ENCODE measurements at regions not wholly inside any gene's neighbourhood (a gene's known extent, or its start where the extent isn't known, plus 50 kb on each side); places are given as distances from the start of the nearest gene placed in this dataset.

GRCh38 chr9:27722866-27723265 is 149.6 kb upstream of the C9orf72 start:
- TF ChIP-seq CTCF (IDR thresholded peaks at IDR 0.05) (no peak), POLR2AphosphoS5 (IDR thresholded peaks at IDR 0.05; ENCODE audit: low read depth, low read length) (no peak), SIN3A (IDR thresholded peaks at IDR 0.05; ENCODE audit: borderline replicate concordance, insufficient read depth, low read depth, low read length) (no peak), TCF7L2 (IDR thresholded peaks at IDR 0.05; ENCODE audit: low read depth, low read length) (no peak)
- TF ChIP-seq, protein P1, sequence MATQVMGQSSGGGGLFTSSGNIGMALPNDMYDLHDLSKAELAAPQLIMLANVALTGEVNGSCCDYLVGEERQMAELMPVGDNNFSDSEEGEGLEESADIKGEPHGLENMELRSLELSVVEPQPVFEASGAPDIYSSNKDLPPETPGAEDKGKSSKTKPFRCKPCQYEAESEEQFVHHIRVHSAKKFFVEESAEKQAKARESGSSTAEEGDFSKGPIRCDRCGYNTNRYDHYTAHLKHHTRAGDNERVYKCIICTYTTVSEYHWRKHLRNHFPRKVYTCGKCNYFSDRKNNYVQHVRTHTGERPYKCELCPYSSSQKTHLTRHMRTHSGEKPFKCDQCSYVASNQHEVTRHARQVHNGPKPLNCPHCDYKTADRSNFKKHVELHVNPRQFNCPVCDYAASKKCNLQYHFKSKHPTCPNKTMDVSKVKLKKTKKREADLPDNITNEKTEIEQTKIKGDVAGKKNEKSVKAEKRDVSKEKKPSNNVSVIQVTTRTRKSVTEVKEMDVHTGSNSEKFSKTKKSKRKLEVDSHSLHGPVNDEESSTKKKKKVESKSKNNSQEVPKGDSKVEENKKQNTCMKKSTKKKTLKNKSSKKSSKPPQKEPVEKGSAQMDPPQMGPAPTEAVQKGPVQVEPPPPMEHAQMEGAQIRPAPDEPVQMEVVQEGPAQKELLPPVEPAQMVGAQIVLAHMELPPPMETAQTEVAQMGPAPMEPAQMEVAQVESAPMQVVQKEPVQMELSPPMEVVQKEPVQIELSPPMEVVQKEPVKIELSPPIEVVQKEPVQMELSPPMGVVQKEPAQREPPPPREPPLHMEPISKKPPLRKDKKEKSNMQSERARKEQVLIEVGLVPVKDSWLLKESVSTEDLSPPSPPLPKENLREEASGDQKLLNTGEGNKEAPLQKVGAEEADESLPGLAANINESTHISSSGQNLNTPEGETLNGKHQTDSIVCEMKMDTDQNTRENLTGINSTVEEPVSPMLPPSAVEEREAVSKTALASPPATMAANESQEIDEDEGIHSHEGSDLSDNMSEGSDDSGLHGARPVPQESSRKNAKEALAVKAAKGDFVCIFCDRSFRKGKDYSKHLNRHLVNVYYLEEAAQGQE (IDR thresholded peaks at IDR 0.05; ENCODE audit: insufficient read depth in 1 of 2, low read depth in 2 of 2, low read length in 1 of 2), result no peak
